PC-9 (cell line): ENCODE measurements at regions not wholly inside any gene's neighbourhood (a gene's known extent, or its start where the extent isn't known, plus 50 kb on each side); places are given as distances from the start of the nearest gene placed in this dataset.

Experiments
- EZH2 ChIP-seq: fragments of 200-600 bp; sonication (generic); IDR thresholded peaks from 2 replicates; pipeline ENCODE4 v1.8.0; 2017; ENCODE audit warnings: antibody characterized with exemption, low read depth
- TF ChIP-seq, protein P1 (sequence below): fragments of 200-600 bp; sonication (generic); conservative IDR thresholded peaks from 2 replicates; pipeline ENCODE4 v1.6.1; 2017; ENCODE audit warnings: mixed run types, antibody characterized with exemption, mild to moderate bottlenecking, moderate library complexity

- TF ChIP-seq, protein P1, sequence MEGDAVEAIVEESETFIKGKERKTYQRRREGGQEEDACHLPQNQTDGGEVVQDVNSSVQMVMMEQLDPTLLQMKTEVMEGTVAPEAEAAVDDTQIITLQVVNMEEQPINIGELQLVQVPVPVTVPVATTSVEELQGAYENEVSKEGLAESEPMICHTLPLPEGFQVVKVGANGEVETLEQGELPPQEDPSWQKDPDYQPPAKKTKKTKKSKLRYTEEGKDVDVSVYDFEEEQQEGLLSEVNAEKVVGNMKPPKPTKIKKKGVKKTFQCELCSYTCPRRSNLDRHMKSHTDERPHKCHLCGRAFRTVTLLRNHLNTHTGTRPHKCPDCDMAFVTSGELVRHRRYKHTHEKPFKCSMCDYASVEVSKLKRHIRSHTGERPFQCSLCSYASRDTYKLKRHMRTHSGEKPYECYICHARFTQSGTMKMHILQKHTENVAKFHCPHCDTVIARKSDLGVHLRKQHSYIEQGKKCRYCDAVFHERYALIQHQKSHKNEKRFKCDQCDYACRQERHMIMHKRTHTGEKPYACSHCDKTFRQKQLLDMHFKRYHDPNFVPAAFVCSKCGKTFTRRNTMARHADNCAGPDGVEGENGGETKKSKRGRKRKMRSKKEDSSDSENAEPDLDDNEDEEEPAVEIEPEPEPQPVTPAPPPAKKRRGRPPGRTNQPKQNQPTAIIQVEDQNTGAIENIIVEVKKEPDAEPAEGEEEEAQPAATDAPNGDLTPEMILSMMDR, result no peak
- no peak for TF ChIP-seq EZH2
These were observed 202.6 kb downstream of the C7orf25 start for GRCh38 chr7:42709284-42709683.
